Epithelial cell of esophagus (primary cell): ENCODE measurements at regions not wholly inside any gene's neighbourhood (a gene's known extent, or its start where the extent isn't known, plus 50 kb on each side); places are given as distances from the start of the nearest gene placed in this dataset.
"Not testable (repeated sequence)": the region's sequence is repeated elsewhere in the genome, so short reads cannot be mapped to it uniquely, and the experiment has no call there.

Source experiments
- DNase-seq: peaks from one replicate; pipeline ENCODE4 v3.0.0; 2010; ENCODE audit warnings: low read depth
- H3K4me3 ChIP-seq: 2 replicates; pipeline ENCODE4 v1.5.1; 2011; ENCODE audit warnings: mild to moderate bottlenecking, low read length, control low read depth
- CTCF ChIP-seq: IDR thresholded peaks from 2 replicates; pipeline ENCODE4 v1.5.1; 2011; ENCODE audit warnings: low read depth, mild to moderate bottlenecking, low read length, control low read depth, inconsistent platforms; ENCODE audit not compliant: insufficient read depth; ENCODE audit errors: missing control alignments

- no peak for TF ChIP-seq CTCF
- no peak for DNase-seq
These were observed 550.6 kb upstream of the ACVR2A start for GRCh38 chr2:147293991-147294824.

GRCh38 chr2:147288131-147288530, 556.7 kb upstream of the ACVR2A start:
- no peak overlapping the region for H3K4me3 ChIP-seq
- peak; percentile 3 for DNase-seq
- TF ChIP-seq CTCF: no peak

More at GRCh38 chr2:147293991-147294824, 550.6 kb upstream of the ACVR2A start:
- H3K4me3 ChIP-seq: no peak overlapping the region

- peak; percentile 7 for DNase-seq
- peak; percentile 4 for TF ChIP-seq CTCF
These were observed 568.9 kb upstream of the ACVR2A start for GRCh38 chr2:147275943-147276342.

GRCh38 chr2:147273628-147274027, 571.2 kb upstream of the ACVR2A start:
- peak; percentile 6 for DNase-seq
- no peak for TF ChIP-seq CTCF
- H3K4me3 ChIP-seq: no peak overlapping the region

More at GRCh38 chr2:147275943-147276342, 568.9 kb upstream of the ACVR2A start:
- no peak overlapping the region for H3K4me3 ChIP-seq

- DNase-seq: no peak
- TF ChIP-seq CTCF: no peak
- H3K4me3 ChIP-seq: no peak overlapping the region
These were observed 571.7 kb upstream of the ACVR2A start for GRCh38 chr2:147273106-147273505.

- DNase-seq, H3K4me3 ChIP-seq: not testable (repeated sequence)
These were observed 575.2 kb upstream of the ACVR2A start for GRCh38 chr2:147269581-147269980.

GRCh38 chr2:147260241-147260640, 584.6 kb upstream of the ACVR2A start:
- no peak for DNase-seq
- no peak for TF ChIP-seq CTCF
- H3K4me3 ChIP-seq: no peak overlapping the region
